Activated CD4-positive, alpha-beta T cell treated with anti-CD3 and anti-CD28 coated beads, Interleukin-2, amount 50 U/mL, for 16 hours (primary cell): ENCODE measurements at regions not wholly inside any gene's neighbourhood (a gene's known extent, or its start where the extent isn't known, plus 50 kb on each side); places are given as distances from the start of the nearest gene placed in this dataset.
"Not testable (repeated sequence)": the region's sequence is repeated elsewhere in the genome, so short reads cannot be mapped to it uniquely, and the experiment has no call there.

ENCODE experiments used
- DNase-seq: peaks from one replicate; pipeline ENCODE4 v3.0.0-alpha.2; 2020

DNA sequence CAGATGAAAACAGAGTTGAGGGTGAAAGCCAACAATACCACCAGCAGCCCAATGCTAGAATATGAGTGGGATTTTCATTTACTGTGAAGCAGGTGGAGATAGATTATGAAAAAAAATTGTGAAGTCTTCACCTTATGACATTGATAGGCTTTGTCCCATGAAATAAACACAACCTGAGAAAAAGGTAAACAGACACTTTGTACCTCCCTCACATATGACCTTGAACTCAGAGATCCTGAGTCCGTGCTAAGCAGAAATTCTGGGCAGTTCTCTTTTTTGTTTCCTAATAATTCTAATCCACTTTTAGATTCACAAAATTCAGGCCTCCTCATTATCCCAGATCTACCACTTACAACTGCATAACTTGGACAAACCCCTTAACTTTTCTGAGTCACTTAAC lies 127.3 kb upstream of the RORB start:
- no peak for DNase-seq

DNA sequence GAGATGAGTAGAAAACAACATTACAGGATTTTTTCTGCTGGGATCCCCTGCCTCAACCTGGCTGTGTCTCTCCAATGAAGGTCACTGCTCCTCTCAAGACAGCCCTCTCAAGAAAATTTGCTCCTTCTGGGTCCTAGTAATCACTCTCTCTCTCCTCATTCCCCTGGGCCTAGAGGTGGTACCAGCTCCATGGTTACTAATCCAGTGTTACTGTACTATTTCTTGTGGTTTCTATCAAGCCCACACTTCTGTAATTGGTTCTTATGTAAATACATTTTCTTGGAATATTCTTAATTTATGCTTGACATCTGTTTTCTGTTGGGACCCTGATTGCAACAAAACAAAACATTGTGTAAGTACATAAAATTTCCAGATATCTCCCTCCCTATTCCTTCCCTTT lies 123.8 kb upstream of the RORB start:
- no peak for DNase-seq

- no peak for DNase-seq
Observed at GRCh38 chr9:74379718-74380117, 117.4 kb upstream of the RORB start.

DNA sequence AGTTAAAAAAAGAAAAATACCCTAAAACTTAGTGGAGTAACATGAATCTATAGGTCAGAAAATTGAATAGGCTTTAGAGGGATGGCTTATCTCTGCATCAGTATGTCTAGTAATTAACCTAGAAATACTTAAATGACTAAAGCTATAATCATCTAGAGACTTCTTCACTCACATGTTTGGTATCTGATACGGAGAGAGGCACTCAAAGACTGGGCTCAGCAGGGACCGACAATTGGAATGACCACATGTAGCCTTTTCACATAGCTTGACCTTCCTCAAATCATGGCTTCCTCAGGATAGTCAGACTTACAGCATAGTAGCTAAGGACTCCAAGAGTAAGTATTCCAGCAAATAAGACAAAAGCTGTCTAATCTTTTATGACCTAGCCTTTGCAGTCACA lies 105.3 kb upstream of the RORB start:
- DNase-seq, result no peak

DNA sequence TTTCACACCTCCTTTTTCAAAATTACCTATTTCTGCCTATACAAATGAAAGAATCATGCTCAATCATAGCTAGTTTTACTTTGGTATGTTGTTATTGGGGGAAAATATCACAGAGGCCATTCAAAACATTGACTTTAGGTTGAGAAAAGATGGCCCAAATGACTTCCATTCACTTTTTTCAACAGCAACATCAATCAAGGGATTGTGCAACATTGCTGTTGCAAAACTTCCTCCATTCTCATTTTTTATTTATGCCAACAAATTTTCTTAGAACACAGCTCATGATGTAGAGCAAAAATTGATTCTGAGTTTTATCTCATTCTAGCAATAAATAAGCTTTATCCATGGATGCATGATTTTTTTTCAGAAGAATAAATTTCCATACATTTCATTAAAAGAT lies 93.6 kb upstream of the RORB start:
- DNase-seq, result no peak

DNA sequence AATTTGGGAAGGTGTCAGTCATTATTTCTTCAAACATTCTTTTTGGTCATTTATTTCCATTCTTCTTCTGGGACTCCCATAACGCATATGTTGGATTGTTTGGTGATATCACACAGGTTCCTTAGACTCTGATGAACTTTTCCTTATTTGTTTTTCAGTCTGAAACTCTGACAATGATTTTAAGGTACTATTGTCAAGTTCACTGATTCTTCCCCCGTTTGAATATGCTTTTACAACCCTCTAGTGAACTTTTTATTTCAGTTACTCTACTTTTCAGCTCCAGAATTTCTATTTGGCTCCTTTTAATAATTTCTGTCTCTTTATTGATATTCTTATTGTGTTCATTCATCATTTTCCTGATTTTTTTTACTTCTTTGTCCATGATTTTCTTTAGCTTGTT lies 92.5 kb upstream of the RORB start:
- DNase-seq, result no peak

DNA sequence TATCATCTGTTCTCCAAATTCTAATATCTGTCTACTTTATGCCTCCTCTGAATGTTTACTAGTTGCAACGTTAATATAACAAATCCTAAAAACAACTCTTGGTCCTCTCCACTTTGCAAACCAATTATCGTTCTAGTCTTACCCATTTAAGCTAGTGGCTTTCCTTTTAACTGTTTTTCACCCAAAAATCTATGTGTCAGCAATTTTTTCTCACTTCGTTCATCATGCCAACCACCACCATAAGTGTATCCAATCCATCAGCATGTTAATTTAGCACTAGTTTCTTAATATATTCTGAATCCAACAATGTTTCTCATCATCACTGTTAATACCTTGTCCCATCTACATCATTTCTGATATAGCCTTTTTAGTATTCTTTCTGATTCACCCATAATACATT lies 90.0 kb upstream of the RORB start:
- DNase-seq, result no peak

- DNase-seq, result no peak
Observed at GRCh38 chr9:74412236-74412979, 84.7 kb upstream of the RORB start.

DNA sequence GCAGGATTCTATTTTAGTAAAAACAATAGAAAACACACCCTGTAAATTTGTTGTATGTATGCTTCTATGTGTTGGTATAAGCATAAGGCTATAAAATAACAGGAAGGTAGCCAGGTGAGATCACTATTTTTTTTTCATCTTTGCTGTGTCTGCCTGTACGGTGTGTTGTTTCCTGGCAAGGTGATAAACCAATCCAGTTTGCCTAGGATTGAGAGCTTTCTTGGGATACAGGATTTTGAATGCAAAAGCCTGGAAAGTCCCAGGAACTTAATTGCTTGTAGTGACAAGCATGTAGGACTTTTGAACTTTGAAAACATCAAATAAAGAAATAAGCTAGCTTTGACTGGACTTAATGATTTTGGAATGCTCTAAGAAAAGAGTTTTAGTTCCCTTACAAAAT lies 83.3 kb upstream of the RORB start:
- no peak for DNase-seq

DNA sequence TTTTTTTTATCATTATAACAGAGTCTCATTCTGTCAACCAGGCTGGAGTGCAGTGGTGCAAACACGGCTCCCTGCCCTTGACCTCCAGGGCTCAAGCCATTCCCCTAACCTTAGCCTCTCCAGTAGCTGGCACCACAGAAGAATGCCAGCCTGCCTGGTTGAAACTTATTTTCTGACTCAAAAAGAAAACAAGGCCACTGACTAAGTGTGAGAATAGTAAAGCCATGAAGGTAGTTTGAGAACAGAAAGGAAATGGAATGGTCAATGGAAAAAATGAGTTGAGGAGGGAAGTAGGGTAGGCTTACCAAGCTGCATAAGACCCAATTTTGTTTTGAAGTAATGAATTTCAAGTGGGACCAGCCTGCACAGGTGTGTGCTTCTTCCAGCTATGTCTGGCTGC lies 82.8 kb upstream of the RORB start:
- no peak for DNase-seq

GRCh38 chr9:74415995-74416394 lies 81.1 kb upstream of the RORB start:
- DNase-seq, result peak; percentile 10

DNA sequence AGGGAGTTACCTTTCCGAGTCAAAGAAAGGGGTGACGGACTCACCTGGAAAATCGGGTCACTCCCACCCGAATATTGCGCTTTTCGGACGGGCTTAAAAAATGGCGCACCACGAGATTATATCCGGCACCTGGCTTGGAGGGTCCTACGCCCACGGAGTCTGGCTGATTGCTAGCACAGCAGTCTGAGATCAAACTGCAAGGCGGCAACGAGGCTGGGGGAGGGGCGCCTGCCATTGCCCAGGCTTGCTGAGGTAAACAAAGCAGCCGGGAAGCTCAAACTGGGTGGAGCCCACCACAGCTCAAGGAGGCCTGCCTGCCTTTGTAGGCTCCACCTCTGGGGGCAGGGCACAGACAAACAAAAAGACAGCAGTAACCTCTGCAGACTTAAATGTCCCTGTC lies 72.6 kb upstream of the RORB start:
- not testable (repeated sequence) for DNase-seq

DNA sequence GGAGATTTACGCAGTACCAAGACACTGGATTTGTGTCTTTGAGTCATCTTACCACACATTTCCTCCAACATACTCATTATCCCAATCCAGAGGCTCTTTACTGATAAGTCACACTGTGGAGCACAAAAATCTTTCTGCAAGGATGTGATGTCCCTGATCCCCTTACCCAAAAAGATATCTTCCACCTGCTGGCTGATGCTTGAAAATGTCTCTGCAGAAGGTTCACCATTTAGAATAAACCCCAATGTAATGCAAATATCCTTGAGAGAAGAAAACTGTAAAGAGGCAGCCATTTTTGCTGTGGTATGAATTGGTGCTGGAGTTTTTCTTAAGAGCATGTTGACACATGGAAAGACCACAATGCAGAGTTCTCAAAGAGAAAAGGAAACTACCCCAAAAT lies 65.7 kb upstream of the RORB start:
- DNase-seq, result no peak

GRCh38 chr9:74443036-74443750 lies 53.9 kb upstream of the RORB start:
- no peak for DNase-seq

DNA sequence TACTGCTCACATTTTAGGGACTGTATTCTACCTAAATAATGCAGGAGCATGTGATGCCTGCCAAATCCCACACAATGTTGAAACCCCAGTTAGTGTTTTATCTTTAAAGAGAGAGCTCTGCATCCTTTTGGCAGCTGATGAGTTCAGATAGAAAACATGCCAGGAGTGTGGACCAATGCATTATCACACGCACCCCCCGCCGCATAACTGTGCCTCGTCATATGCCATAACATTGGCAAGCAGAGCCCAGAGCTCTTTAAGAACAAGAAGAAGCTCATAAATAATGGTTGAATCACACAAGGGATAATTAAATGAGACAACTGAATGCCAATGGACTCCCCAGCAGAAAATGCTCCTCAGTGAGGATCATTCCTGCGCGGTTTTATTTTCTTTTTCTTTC lies 52.8 kb upstream of the RORB start:
- no peak for DNase-seq
